ENCODE measurements at regions not wholly inside any gene's neighbourhood (a gene's known extent, or its start where the extent isn't known, plus 50 kb on each side); places are given as distances from the start of the nearest gene placed in this dataset.

DNA sequence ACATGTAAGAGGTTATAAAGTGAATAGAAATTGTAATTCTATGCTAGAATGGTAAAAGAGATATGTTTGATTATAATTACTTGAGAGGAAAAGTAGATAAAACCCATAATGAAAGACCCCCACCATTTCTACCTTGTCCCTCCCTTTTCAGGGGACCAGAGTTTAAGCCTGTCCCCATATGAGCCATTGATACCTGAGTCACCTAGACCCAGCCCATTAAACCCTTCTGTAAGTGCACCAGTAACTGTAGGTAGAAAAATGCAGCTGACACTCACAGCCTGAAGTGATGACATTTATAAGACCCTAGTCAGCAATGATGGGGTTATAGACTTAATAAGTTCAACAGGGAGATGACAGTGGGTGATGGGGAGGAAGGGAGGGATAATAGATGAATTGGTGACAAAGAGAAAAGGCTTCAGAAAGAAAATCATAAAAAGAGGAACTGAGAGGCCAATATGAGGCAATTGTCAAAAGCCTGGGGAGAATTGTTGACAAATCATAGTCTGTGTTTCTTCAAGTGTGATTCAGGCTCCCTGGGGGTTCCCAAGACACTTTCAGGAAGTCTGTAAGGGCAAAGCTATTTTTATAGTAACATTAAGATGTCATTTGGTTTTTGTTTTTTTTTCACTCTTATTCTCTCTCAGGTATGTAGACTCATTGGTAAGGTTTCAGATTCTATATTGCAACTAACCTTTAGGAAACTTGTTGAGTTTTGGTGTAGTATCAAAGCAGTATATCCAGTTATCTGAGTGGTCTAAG lies 544.2 kb downstream of the SATB2 start:
- ChIA-PET POLR2A (no interaction called here), CTCF (no interaction called here)
- H3K27ac ChIP-seq (ENCODE audit: low read depth in 2 of 2, low read length in 1 of 2), result no peak overlapping the region
- no peaks in the 10 kb centered on the region for H3K9me2 ChIP-seq
- H4K20me1 ChIP-seq (ENCODE audit: insufficient read depth), result no peaks in the 10 kb centered on the region
- H3K4me3 ChIP-seq (ENCODE audit: low read depth in 2 of 2, low read length in 1 of 2), result no peak overlapping the region
- H3K36me3 ChIP-seq (replicated peaks in 1 of 2; ENCODE audit: control insufficient read depth in 1 of 2, insufficient read depth in 2 of 2, low read length in 1 of 2), result no peaks in the 10 kb centered on the region
- no peaks in the 10 kb centered on the region for H3F3A ChIP-seq (replicated peaks; ENCODE audit: insufficient read depth)
- no peaks in the 10 kb centered on the region for H3K79me2 ChIP-seq (ENCODE audit: insufficient read depth)
- TF ChIP-seq FOXM1 (IDR thresholded peaks at IDR 0.05; ENCODE audit: low read depth) (no peak), RAD21 (IDR thresholded peaks at IDR 0.05; ENCODE audit: low read length) (no peak), SMC3 (IDR thresholded peaks at IDR 0.05; ENCODE audit: low read depth, low read length) (no peak), TAF1 (IDR thresholded peaks at IDR 0.05; ENCODE audit: borderline replicate concordance, low read depth, low read length) (no peak), NRF1 (IDR thresholded peaks at IDR 0.05; ENCODE audit: low read depth, low read length) (no peak), JUND (IDR thresholded peaks at IDR 0.05) (no peak), RXRA (IDR thresholded peaks at IDR 0.05; ENCODE audit: borderline replicate concordance, low read depth) (no peak), FOSL2 (IDR thresholded peaks at IDR 0.05; ENCODE audit: borderline replicate concordance, low read depth) (no peak)
- TF ChIP-seq, protein P1, sequence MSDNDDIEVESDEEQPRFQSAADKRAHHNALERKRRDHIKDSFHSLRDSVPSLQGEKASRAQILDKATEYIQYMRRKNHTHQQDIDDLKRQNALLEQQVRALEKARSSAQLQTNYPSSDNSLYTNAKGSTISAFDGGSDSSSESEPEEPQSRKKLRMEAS (IDR thresholded peaks at IDR 0.05; ENCODE audit: low read depth), result no peak
- H3K9me3 ChIP-seq, result no peaks in the 10 kb centered on the region
- H3K27me3 ChIP-seq (ENCODE audit: insufficient read depth), result no peaks in the 10 kb centered on the region
- no peaks in the 10 kb centered on the region for H3K4me1 ChIP-seq (ENCODE audit: control insufficient read depth in 1 of 2, insufficient read depth in 2 of 2, low read depth in 1 of 2, low read length in 1 of 2)
- H3K4me2 ChIP-seq, result no peak overlapping the region
- no peak for DNase-seq
- no peak overlapping the region for H3K9ac ChIP-seq
- H2AFZ ChIP-seq (ENCODE audit: low read depth), result no peak overlapping the region

DNA sequence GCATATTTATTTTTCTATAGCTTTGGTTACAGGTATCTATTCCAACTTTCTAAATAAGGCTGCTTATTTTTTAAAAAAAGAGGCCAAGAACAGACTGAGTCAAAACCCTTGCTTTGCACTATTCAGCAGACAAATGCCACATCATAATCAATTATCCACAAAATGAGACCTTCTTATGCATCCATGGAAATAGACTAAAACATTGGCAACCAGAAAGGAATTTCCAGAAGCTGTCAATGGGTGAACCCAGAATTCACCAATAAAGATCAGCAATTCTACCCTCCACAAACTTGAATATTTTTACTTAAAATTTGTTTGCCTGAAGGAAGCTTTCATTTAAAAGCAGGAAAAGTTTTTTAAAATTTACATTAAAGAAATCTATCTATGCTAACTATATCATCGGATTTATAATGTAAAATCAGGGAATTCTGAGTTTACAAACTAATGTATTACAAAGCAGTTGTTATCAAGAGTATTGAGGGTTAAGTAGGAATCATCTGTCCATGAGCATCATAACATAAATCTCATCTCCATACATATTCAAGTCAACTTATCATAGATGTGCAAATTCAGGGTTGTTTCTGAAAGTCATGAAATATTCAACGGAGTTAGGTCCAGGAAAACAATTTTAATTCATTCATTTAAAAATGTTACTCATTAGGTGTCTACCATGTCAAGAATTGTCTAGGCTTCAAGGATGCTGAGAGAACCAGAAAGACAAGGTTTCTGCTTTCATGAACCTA lies 548.0 kb downstream of the SATB2 start:
- no peaks in the 10 kb centered on the region for H3K4me1 ChIP-seq (ENCODE audit: control insufficient read depth in 1 of 2, insufficient read depth in 2 of 2, low read depth in 1 of 2, low read length in 1 of 2)
- no peaks in the 10 kb centered on the region for H3K79me2 ChIP-seq (ENCODE audit: insufficient read depth)
- WGBS (ENCODE audit: low lambda C conversion rate), result 0% methylated on average over 2 of the region's 2 CpGs
- DNase-seq, result no peak
- H4K20me1 ChIP-seq (ENCODE audit: insufficient read depth), result no peaks in the 10 kb centered on the region
- no peaks in the 10 kb centered on the region for H3K9me2 ChIP-seq
- H3K9me3 ChIP-seq, result no peaks in the 10 kb centered on the region
- CTCF ChIA-PET, result no interaction called here
- H3K36me3 ChIP-seq (replicated peaks in 1 of 2; ENCODE audit: control insufficient read depth in 1 of 2, insufficient read depth in 2 of 2, low read length in 1 of 2), result no peaks in the 10 kb centered on the region
- no peak overlapping the region for H2AFZ ChIP-seq (ENCODE audit: low read depth)
- H3K4me3 ChIP-seq (ENCODE audit: low read depth in 2 of 2, low read length in 1 of 2), result no peak overlapping the region
- no peak overlapping the region for H3K9ac ChIP-seq
- TF ChIP-seq, protein P2, sequence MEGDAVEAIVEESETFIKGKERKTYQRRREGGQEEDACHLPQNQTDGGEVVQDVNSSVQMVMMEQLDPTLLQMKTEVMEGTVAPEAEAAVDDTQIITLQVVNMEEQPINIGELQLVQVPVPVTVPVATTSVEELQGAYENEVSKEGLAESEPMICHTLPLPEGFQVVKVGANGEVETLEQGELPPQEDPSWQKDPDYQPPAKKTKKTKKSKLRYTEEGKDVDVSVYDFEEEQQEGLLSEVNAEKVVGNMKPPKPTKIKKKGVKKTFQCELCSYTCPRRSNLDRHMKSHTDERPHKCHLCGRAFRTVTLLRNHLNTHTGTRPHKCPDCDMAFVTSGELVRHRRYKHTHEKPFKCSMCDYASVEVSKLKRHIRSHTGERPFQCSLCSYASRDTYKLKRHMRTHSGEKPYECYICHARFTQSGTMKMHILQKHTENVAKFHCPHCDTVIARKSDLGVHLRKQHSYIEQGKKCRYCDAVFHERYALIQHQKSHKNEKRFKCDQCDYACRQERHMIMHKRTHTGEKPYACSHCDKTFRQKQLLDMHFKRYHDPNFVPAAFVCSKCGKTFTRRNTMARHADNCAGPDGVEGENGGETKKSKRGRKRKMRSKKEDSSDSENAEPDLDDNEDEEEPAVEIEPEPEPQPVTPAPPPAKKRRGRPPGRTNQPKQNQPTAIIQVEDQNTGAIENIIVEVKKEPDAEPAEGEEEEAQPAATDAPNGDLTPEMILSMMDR (IDR thresholded peaks at IDR 0.05), result no peak
- TF ChIP-seq, protein P3, sequence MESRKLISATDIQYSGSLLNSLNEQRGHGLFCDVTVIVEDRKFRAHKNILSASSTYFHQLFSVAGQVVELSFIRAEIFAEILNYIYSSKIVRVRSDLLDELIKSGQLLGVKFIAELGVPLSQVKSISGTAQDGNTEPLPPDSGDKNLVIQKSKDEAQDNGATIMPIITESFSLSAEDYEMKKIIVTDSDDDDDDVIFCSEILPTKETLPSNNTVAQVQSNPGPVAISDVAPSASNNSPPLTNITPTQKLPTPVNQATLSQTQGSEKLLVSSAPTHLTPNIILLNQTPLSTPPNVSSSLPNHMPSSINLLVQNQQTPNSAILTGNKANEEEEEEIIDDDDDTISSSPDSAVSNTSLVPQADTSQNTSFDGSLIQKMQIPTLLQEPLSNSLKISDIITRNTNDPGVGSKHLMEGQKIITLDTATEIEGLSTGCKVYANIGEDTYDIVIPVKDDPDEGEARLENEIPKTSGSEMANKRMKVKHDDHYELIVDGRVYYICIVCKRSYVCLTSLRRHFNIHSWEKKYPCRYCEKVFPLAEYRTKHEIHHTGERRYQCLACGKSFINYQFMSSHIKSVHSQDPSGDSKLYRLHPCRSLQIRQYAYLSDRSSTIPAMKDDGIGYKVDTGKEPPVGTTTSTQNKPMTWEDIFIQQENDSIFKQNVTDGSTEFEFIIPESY (IDR thresholded peaks at IDR 0.05; ENCODE audit: borderline replicate concordance, low read depth), result no peak
- TF ChIP-seq JUND (IDR thresholded peaks at IDR 0.05) (no peak), NFIC (IDR thresholded peaks at IDR 0.05; ENCODE audit: borderline replicate concordance) (no peak), RFX5 (IDR thresholded peaks at IDR 0.05; ENCODE audit: low read length) (no peak), MEF2A (IDR thresholded peaks at IDR 0.05; ENCODE audit: borderline replicate concordance, low read depth) (no peak), GATA2 (CRISPR knock-in tag; IDR thresholded peaks at IDR 0.05) (no peak), FOSL2 (IDR thresholded peaks at IDR 0.05; ENCODE audit: borderline replicate concordance, low read depth) (no peak), NRF1 (IDR thresholded peaks at IDR 0.05; ENCODE audit: low read depth, low read length) (no peak), EZH2phosphoT487 (IDR thresholded peaks at IDR 0.05; ENCODE audit: borderline replicate concordance, low read depth) (no peak), POLR2AphosphoS5 (IDR thresholded peaks at IDR 0.05; ENCODE audit: low read depth, low read length) (no peak), YY1 (IDR thresholded peaks at IDR 0.05; ENCODE audit: low read depth) (no peak), RAD21 (IDR thresholded peaks at IDR 0.05; ENCODE audit: low read length) (no peak), TCF12 (IDR thresholded peaks at IDR 0.05) (no peak), FOXJ3 (CRISPR knock-in tag; IDR thresholded peaks at IDR 0.05) (no peak)
- TF ChIP-seq, protein P4, sequence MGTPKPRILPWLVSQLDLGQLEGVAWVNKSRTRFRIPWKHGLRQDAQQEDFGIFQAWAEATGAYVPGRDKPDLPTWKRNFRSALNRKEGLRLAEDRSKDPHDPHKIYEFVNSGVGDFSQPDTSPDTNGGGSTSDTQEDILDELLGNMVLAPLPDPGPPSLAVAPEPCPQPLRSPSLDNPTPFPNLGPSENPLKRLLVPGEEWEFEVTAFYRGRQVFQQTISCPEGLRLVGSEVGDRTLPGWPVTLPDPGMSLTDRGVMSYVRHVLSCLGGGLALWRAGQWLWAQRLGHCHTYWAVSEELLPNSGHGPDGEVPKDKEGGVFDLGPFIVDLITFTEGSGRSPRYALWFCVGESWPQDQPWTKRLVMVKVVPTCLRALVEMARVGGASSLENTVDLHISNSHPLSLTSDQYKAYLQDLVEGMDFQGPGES (IDR thresholded peaks at IDR 0.05; ENCODE audit: low read depth, low read length), result no peak
- TF ChIP-seq, protein P1 (IDR thresholded peaks at IDR 0.05; ENCODE audit: low read depth), result no peak
- H3K4me2 ChIP-seq, result no peak overlapping the region
- H3K27ac ChIP-seq (ENCODE audit: low read depth in 2 of 2, low read length in 1 of 2), result no peak overlapping the region
- POLR2A ChIA-PET, result no interaction called here
- no peaks in the 10 kb centered on the region for H3F3A ChIP-seq (replicated peaks; ENCODE audit: insufficient read depth)
- H3K27me3 ChIP-seq (ENCODE audit: insufficient read depth), result no peaks in the 10 kb centered on the region
